Adrenal gland (tissue), 9 donors: ENCODE measurements at regions not wholly inside any gene's neighbourhood (a gene's known extent, or its start where the extent isn't known, plus 50 kb on each side); places are given as distances from the start of the nearest gene placed in this dataset.

Experiments
- DNase-seq, 7 donors: peaks; one replicate each; pipeline ENCODE4 v3.0.0-alpha.2; 2019 to 2020
- H3K27ac ChIP-seq, 5 donors: fragments of 200-600 bp; sonication (generic) in 4 of 5; 1 replicate in 3 of 5; 2 replicates in 2 of 5; pipeline versions ENCODE4 v1.5.1 to v1.8.0; 2016 to 2020; ENCODE audit warnings: mild to moderate bottlenecking in 1 of 5
- H3K27me3 ChIP-seq: fragments of 200-600 bp; 2 replicates; pipeline ENCODE4 v1.8.0; 2021
- H3K36me3 ChIP-seq, 2 donors: fragments of 200-600 bp; replicated peaks in 1 of 2; 1 replicate in 1 of 2; 2 replicates in 1 of 2; pipeline versions ENCODE4 v1.5.1 to v1.8.0; 2018 to 2022
- H3K4me1 ChIP-seq, 2 donors: fragments of 200-600 bp; replicated peaks in 1 of 2; 1 replicate in 1 of 2; 2 replicates in 1 of 2; pipeline versions ENCODE4 v1.5.1 to v1.8.0; 2018 to 2021
- H3K4me3 ChIP-seq, 4 donors: fragments of 200-600 bp; sonication (generic) in 3 of 4; one replicate each; pipeline ENCODE4 v1.5.1; 2016 to 2018
- H3K9me3 ChIP-seq, 3 donors: fragments of 200-600 bp; sonication (generic) in 1 of 3; replicated peaks in 1 of 3; 1 replicate in 2 of 3; 2 replicates in 1 of 3; pipeline versions ENCODE4 v1.5.1 to v1.8.0; 2016 to 2021
- POLR2A ChIP-seq, 2 donors: fragments of 450-650 bp; IDR thresholded peaks; one replicate each; pipeline ENCODE4 v1.6.1; 2017; ENCODE audit warnings: antibody characterized with exemption in 2 of 2, mild to moderate bottlenecking in 2 of 2, moderate library complexity in 1 of 2
- WGBS, 4 donors: extraction: QIAGEN DNeasy Blood & Tissue Kit in 2 of 4; methylation state at CpG; one replicate each; pipeline versions ENCODE4 v1.1.5 to v1.1.7; 2013 to 2017; 5-methylcytosine and 5-hydroxymethylcytosine counted together
- intact Hi-C, 2 donors: fragments of 100-400 bp; cut with DNase I; formaldehyde crosslinking; loops; one replicate each; pipeline versions ENCODE4 v1.14.1 to v1.15.0; 2022 to 2023
- TF ChIP-seq, protein P1 (sequence below), 6 experiments: fragments of 450-650 bp in 4 of 6; fragments of 200-600 bp in 2 of 6; sonication (generic) in 1 of 6; IDR thresholded peaks; 1 replicate in 5 of 6; 2 replicates in 1 of 6; pipeline versions ENCODE4 v1.5.1 to v1.8.0; 2016 to 2021; ENCODE audit warnings: antibody characterized with exemption in 6 of 6, mild to moderate bottlenecking in 2 of 6, moderate library complexity in 1 of 6
- donor health status: healthy with polysubstance abuse.
- donor health status: Bipolar disorder and iron deficiency.
- donor health status: DM: yes; HTN: yes; CAD: no.
- donor health status: DM: no; HTN: no; CAD: no.
- donor health status: DM: no; HTN: no; CAD: no.

DNA sequence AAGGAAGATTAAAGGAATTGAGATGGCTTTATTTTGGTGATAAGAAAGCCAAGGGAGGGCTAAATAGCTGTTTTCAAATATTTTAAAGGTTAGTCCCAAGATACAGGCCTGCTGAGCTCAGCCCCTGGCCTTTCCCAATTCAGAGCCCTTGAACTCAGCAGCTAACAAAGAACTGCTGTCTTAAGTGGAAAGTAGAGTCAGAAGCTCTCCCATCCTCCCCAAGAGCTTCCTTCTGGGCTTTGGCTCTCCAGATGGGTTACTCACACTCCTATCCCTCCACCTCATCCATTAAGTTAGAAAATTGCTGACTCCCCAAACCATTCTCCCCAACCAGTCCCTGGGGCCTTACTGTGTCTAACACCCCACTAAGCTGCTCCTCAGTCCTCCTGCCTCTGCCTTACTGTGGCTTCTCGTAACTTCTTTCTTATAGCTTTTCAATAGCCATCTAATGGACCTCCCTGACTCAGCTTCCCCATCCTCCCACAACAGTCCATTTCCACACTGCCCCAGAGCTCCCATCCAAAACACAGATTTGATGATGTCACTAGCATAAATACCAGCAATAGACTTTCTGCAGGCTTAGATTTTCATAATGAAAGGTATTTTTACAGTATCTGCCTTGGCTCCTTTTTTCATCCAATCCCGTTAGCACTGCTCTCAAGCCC is 239.1 kb downstream of the ENC1 start:
- intact Hi-C loops: no loop called here
- no peaks in the 10 kb centered on the region for H3K27me3 ChIP-seq
- DNase-seq: no peak
- H3K27ac ChIP-seq: no peak overlapping the region
- H3K9me3 ChIP-seq: no peaks in the 10 kb centered on the region
- TF ChIP-seq POLR2A (IDR thresholded peaks at IDR 0.05): no peak
- TF ChIP-seq, protein P1, sequence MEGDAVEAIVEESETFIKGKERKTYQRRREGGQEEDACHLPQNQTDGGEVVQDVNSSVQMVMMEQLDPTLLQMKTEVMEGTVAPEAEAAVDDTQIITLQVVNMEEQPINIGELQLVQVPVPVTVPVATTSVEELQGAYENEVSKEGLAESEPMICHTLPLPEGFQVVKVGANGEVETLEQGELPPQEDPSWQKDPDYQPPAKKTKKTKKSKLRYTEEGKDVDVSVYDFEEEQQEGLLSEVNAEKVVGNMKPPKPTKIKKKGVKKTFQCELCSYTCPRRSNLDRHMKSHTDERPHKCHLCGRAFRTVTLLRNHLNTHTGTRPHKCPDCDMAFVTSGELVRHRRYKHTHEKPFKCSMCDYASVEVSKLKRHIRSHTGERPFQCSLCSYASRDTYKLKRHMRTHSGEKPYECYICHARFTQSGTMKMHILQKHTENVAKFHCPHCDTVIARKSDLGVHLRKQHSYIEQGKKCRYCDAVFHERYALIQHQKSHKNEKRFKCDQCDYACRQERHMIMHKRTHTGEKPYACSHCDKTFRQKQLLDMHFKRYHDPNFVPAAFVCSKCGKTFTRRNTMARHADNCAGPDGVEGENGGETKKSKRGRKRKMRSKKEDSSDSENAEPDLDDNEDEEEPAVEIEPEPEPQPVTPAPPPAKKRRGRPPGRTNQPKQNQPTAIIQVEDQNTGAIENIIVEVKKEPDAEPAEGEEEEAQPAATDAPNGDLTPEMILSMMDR (IDR thresholded peaks at IDR 0.05): no peak
- H3K4me1 ChIP-seq: no peaks in the 10 kb centered on the region
- 85 to 92% (median 88%) methylated on average over 2 of the region's 2 CpGs for WGBS, 4 donors
- H3K4me3 ChIP-seq: no peak overlapping the region
- no peaks in the 10 kb centered on the region for H3K36me3 ChIP-seq

DNA sequence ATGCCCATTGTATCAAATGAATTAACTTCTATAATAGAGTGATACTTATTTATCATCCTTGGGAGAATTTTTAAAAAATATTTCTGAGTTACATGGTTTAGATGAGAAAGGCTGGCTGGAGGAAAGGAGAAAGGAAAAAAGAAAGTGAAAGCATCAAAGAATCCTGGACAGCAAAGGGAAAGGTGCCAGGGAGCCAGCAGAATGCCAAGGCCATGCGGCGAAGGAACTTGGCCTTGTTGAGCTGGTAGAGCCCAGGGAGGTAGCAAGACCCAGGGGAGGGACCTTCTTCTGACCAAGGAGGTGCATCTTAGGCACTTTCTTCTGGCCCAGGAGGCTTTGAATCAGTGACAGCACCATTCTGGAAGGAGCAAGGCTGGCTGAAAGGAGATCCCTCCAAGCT is 240.5 kb downstream of the ENC1 start:
- WGBS, 4 donors: 31 to 42% (median 37%) methylated on average over 2 of the region's 2 CpGs
- Histone ChIP-seq H3K27me3 (no peaks in the 10 kb centered on the region), H3K27ac (no peak overlapping the region), H3K9me3 (no peaks in the 10 kb centered on the region), H3K4me1 (no peaks in the 10 kb centered on the region), H3K4me3 (no peak overlapping the region), H3K36me3 (no peaks in the 10 kb centered on the region)
- DNase-seq: peak; percentile 41 to 68 (median 54)
- TF ChIP-seq POLR2A (IDR thresholded peaks at IDR 0.05): no peak
- TF ChIP-seq, protein P1 (IDR thresholded peaks at IDR 0.05): no peak
- intact Hi-C loops: no loop called here

DNA sequence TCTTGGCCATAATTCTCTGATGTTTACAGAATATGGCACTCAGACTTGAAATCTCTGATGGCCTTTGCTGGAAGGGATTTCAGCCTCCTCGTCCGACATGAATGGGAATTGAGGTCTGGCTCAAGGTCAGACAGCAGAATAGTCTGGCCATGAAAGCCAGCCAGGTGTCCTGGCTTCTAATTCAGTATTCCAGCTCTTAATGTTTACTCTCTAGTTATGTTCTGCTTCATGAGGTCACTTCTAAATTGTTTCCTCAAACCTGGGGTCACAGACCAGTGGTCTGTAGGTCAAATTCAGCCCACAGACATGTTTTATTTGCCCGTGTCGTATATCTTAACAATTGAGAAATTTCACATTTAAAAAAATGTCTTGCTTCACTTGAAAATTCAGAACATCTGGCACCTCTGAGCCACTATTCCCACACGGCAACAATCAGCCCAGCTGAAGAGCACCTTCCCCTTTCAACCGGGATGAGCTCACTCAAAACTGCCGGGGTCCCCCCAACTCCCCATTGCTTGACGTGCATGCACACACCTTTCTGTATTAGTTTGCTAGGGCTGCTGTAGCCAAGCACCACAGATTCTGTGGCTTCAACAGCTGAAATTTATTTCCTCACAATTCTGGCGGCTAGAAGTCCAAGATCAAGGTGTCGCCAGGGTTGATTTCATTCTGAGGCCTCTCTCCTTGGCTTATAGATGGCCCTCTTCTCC is 243.5 kb downstream of the ENC1 start:
- no peak for DNase-seq
- Histone ChIP-seq H3K4me3 (no peak overlapping the region), H3K36me3 (no peaks in the 10 kb centered on the region), H3K27me3 (no peaks in the 10 kb centered on the region), H3K27ac (no peak overlapping the region), H3K4me1 (no peaks in the 10 kb centered on the region), H3K9me3 (no peaks in the 10 kb centered on the region)
- intact Hi-C loops: no loop called here
- WGBS, 4 donors: 78 to 81% (median 80%) methylated on average over 10 of the region's 10 CpGs
- TF ChIP-seq, protein P1 (IDR thresholded peaks at IDR 0.05): no peak
- TF ChIP-seq POLR2A (IDR thresholded peaks at IDR 0.05): no peak

DNA sequence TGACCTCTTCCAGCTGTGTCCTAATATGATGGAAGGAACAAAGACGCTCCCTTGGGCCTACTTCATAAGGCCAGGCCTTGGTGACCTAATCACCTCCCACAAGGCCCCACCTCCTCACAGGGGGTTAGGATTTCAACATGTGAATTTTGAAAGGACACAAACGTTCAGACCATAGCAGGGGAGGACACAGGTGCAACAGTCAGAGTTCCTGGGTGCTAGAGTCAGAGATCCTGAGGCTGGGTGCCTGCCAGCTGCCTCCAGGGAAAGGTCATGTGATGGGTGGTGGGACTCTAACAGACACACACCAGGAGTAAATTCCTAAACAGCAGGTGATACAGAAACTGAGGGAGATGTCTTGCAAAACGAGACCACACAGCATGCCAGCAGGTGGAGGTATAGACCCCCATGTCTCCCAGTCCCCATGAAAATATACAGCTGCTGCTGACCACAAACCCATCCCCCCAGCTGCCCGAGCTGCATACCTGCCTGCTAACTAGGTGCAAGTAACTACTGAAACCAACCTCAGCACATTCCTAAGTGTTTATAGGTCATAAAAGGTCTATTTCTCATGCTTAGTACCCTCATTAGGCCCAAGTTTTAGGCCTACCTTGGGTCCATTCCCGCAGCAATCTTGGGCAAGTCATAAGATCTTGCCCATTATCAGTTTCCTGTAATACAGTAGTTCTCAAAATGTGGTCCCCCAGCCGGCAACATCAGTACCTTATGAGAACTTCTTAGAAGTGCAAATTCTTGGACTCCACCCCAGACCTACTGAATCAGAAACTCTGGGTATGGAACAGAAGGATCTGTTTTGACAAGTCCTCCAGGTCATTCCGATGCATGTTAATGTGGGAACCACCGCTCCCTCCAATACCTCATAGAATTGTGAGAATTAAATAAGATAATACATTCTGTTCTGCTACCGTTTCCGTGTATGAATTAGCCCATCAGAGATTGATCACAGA is 245.3 kb downstream of the ENC1 start:
- DNase-seq: no peak
- Histone ChIP-seq H3K36me3 (no peaks in the 10 kb centered on the region), H3K4me3 (no peak overlapping the region), H3K27me3 (no peaks in the 10 kb centered on the region), H3K27ac (no peak overlapping the region), H3K9me3 (no peaks in the 10 kb centered on the region), H3K4me1 (no peaks in the 10 kb centered on the region)
- no peak for TF ChIP-seq POLR2A (IDR thresholded peaks at IDR 0.05)
- TF ChIP-seq, protein P1 (IDR thresholded peaks at IDR 0.05): no peak
- intact Hi-C loops: no loop called here
- WGBS, 4 donors: 86 to 95% (median 90%) methylated on average over 9 to 10 of the region's 10 CpGs
